Muscle of arm (tissue), 1 donor: ENCODE measurements at regions not wholly inside any gene's neighbourhood (a gene's known extent, or its start where the extent isn't known, plus 50 kb on each side); places are given as distances from the start of the nearest gene placed in this dataset.
"Not testable (repeated sequence)": the region's sequence is repeated elsewhere in the genome, so short reads cannot be mapped to it uniquely, and the experiment has no call there.

ENCODE experiments used
- DNase-seq: peaks from one replicate; pipeline ENCODE4 v3.0.0-alpha.2; 2013

- no peak for DNase-seq
Measured at GRCh38 chr6:20341564-20341963, 60.1 kb upstream of the E2F3 start.

GRCh38 chr6:20346948-20347347, 54.7 kb upstream of the E2F3 start:
- not testable (repeated sequence) for DNase-seq

GRCh38 chr6:20348041-20348440, 53.6 kb upstream of the E2F3 start:
- DNase-seq: no peak

GRCh38 chr6:20349225-20349624, 52.5 kb upstream of the E2F3 start:
- no peak for DNase-seq

GRCh38 chr6:20350215-20350614, 51.5 kb upstream of the E2F3 start:
- DNase-seq: no peak

GRCh38 chr6:20351534-20351933, 50.1 kb upstream of the E2F3 start:
- DNase-seq: no peak
